MG63 (cell line): ENCODE measurements at regions not wholly inside any gene's neighbourhood (a gene's known extent, or its start where the extent isn't known, plus 50 kb on each side); places are given as distances from the start of the nearest gene placed in this dataset.

Experiments
- DNase-seq: peaks from one replicate; pipeline ENCODE4 v3.0.0-alpha.2; 2020
- H3K27me3 ChIP-seq: fragments of 250-450 bp; sonication (Bioruptor Pico); 2 replicates; pipeline ENCODE4 v1.5.1; 2020; ENCODE audit warnings: mild to moderate bottlenecking, moderate library complexity
- H3K36me3 ChIP-seq: fragments of 250-450 bp; sonication (Bioruptor Pico); 2 replicates; pipeline ENCODE4 v1.5.1; 2020; ENCODE audit warnings: mild to moderate bottlenecking, moderate library complexity
- H3K4me3 ChIP-seq: fragments of 250-450 bp; sonication (Bioruptor Pico); 2 replicates; pipeline ENCODE4 v1.5.1; 2020; ENCODE audit warnings: mild to moderate bottlenecking, moderate library complexity
- H3K9me3 ChIP-seq: fragments of 250-450 bp; sonication (Bioruptor Pico); 2 replicates; pipeline ENCODE4 v1.5.1; 2020; ENCODE audit warnings: mild to moderate bottlenecking, moderate library complexity

DNA sequence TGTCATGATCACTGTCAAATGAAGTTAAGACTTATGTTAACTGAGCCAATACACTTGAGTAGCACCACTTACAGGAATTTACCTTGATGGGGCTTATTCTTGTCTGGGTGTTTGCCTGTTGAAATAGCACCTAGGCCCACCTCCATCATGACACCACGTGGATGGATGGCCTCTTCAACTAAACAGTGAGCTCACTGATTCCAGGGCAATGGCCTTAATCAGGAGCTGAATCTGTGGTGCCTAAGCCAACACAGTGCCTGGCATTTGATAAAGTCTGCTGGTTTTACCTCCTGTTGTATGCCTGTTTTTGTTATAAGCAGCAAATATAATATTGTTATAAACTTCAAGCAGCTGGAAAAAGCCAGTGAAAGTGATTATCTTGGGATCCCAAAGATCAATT, 190.5 kb downstream of the LURAP1L start:
- H3K9me3 ChIP-seq = no peaks in the 10 kb centered on the region
- H3K36me3 ChIP-seq = no peaks in the 10 kb centered on the region
- no peak for DNase-seq
- no peak overlapping the region for H3K4me3 ChIP-seq
- no peaks in the 10 kb centered on the region for H3K27me3 ChIP-seq

DNA sequence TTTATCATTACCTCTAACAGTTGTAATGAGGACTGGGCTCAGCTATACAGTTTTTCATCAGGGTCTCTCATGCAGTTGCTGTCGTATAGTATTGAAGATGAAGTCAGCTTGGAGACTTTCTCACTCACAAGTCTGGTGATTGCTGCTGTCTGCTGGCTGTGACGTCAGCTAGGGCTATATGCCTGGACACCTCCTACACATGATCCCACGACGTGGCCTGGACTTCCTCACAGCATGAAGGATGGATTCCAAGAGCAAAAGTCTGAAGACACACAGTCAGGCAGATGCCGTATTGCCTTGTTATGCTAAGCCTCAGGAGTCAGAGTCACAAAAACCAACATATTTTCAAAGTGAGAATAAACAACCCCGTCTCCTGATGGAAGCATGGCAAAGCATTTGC, 193.3 kb downstream of the LURAP1L start:
- DNase-seq = peak; percentile 38
- Histone ChIP-seq H3K4me3 (no peak overlapping the region), H3K36me3 (no peaks in the 10 kb centered on the region), H3K27me3 (no peaks in the 10 kb centered on the region), H3K9me3 (no peaks in the 10 kb centered on the region)

GRCh38 chr9:12972608-12973589, 198.1 kb downstream of the LURAP1L start:
- H3K9me3 ChIP-seq = no peaks in the 10 kb centered on the region
- H3K4me3 ChIP-seq = no peak overlapping the region
- H3K36me3 ChIP-seq = no peaks in the 10 kb centered on the region
- H3K27me3 ChIP-seq = no peaks in the 10 kb centered on the region
- DNase-seq = peak; percentile 73

DNA sequence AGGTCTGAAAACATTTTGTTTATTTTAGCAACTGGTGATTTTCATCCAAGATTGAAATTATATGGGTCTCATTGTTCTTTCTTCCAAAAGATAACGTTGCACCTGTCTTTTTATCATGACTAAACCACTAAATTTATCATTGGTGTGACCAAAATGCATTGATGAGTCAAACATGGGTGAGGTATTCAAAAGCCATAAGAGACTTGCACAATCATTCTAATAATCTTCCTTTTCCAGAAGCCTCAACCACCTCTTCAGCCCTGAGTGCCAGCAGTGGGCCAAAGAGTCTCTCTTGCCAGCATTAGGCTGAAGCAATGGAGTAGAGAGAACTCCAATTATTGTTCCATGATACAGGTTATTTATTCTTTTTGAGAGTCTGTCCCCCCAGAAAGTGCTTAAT, 198.9 kb downstream of the LURAP1L start:
- Histone ChIP-seq H3K9me3 (no peaks in the 10 kb centered on the region), H3K36me3 (no peaks in the 10 kb centered on the region), H3K4me3 (no peak overlapping the region), H3K27me3 (no peaks in the 10 kb centered on the region)
- peak; percentile 49 for DNase-seq

DNA sequence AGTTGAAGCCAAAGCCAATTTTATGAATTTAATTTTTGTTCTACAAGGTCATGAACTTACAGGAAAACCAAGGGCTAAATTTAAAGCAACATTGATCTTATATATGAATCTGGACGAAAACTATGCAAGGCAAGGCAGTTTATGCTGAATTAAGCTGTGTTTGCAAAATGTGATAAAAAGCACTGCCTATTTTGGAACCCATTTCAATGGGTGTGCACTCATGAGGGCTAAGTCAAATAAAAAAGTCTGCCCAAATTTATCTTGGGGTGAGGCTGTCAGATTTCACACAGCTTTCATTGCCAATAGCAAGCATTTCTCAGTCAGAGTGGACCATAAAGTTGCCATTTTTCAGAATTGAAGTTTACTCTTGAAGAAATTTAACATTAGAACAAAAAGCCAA, 199.9 kb downstream of the LURAP1L start:
- no peak overlapping the region for H3K4me3 ChIP-seq
- DNase-seq = no peak

GRCh38 chr9:12975496-12975895, 200.7 kb downstream of the LURAP1L start:
- Histone ChIP-seq H3K9me3 (no peaks in the 10 kb centered on the region), H3K27me3 (no peaks in the 10 kb centered on the region), H3K4me3 (no peak overlapping the region), H3K36me3 (no peaks in the 10 kb centered on the region)
- DNase-seq = no peak

More for the DNA sequence above, 199.9 kb downstream of the LURAP1L start:
- H3K9me3 ChIP-seq = no peaks in the 10 kb centered on the region
- H3K36me3 ChIP-seq = no peaks in the 10 kb centered on the region
- H3K27me3 ChIP-seq = no peaks in the 10 kb centered on the region

DNA sequence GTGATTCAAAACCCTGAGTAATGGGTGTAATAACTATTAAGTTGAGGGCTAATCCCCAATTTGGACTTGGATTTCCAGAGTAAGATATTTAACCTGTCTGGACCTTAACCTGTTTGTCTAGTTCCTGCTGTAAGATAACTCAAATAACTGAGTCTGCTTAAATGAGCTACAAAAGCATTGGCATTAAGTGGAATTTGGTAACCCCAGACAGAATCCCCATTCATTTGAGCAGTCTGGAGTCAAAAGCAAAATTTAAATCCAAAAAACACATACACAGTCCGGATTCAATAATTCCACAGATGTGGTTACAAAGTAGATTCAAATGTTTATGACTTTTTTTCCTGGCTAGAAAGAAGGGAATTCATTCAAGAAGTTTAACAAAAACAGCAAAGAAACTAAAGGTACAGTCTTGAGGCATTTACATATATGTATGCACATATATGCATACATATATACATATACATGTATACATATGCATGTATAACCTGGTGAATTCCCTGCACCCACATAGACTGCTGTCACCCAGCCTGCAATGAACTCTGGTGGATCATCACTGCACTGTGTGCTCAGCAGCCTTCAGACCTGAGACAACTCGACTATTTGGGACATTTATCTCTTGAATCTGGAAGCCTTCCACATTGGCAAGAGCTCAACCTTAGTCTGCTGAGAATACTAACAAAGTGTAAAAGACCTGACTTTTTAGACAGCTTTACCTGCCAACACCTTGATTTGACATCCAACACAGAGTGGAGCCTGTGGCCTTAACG, 205.4 kb downstream of the LURAP1L start:
- Histone ChIP-seq H3K4me3 (no peak overlapping the region), H3K36me3 (no peaks in the 10 kb centered on the region)
- DNase-seq = no peak

GRCh38 chr9:12988258-12988657, 213.4 kb downstream of the LURAP1L start:
- DNase-seq = no peak
- Histone ChIP-seq H3K27me3 (no peaks in the 10 kb centered on the region), H3K36me3 (no peaks in the 10 kb centered on the region), H3K9me3 (no peaks in the 10 kb centered on the region), H3K4me3 (no peak overlapping the region)

More for the DNA sequence above, 205.4 kb downstream of the LURAP1L start:
- Histone ChIP-seq H3K27me3 (no peaks in the 10 kb centered on the region), H3K9me3 (peaks cover 2% of the 10 kb centered on the region; the same call in 1 of the 2 replicates)

GRCh38 chr9:12989669-12990068, 214.8 kb downstream of the LURAP1L start:
- no peaks in the 10 kb centered on the region for H3K9me3 ChIP-seq
- H3K4me3 ChIP-seq = no peak overlapping the region
- H3K27me3 ChIP-seq = peaks cover 4% of the 10 kb centered on the region; the same call in 1 of the 2 replicates
- H3K36me3 ChIP-seq = no peaks in the 10 kb centered on the region
- no peak for DNase-seq

GRCh38 chr9:12993466-12993865, 218.6 kb downstream of the LURAP1L start:
- no peaks in the 10 kb centered on the region for H3K9me3 ChIP-seq
- no peak overlapping the region for H3K4me3 ChIP-seq
- H3K27me3 ChIP-seq = peaks cover 6% of the 10 kb centered on the region; the same call in 1 of the 2 replicates

DNA sequence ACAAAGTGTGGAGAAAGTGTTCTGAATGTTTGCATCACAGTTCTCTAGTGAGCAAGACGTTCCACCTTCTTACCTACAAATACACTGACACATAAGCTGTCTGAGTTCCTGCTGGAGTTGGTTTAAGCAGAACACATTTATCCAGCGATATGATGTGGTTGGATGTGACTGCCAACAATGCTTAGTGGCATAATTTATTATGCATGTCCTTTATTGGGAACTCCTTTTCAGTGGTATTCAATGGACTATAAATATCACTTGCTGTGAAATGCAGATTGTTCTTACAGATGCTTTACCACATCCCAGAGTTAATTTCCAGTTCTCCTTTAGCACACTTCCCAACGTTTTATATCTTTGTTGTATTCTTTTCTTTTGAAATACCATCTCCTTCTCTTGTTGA, 222.2 kb downstream of the LURAP1L start:
- Histone ChIP-seq H3K9me3 (no peaks in the 10 kb centered on the region), H3K36me3 (no peaks in the 10 kb centered on the region), H3K4me3 (no peak overlapping the region), H3K27me3 (peaks cover 6% of the 10 kb centered on the region; the same call in 1 of the 2 replicates)
- DNase-seq = no peak

More at GRCh38 chr9:12993466-12993865, 218.6 kb downstream of the LURAP1L start:
- no peak for DNase-seq
- no peaks in the 10 kb centered on the region for H3K36me3 ChIP-seq

DNA sequence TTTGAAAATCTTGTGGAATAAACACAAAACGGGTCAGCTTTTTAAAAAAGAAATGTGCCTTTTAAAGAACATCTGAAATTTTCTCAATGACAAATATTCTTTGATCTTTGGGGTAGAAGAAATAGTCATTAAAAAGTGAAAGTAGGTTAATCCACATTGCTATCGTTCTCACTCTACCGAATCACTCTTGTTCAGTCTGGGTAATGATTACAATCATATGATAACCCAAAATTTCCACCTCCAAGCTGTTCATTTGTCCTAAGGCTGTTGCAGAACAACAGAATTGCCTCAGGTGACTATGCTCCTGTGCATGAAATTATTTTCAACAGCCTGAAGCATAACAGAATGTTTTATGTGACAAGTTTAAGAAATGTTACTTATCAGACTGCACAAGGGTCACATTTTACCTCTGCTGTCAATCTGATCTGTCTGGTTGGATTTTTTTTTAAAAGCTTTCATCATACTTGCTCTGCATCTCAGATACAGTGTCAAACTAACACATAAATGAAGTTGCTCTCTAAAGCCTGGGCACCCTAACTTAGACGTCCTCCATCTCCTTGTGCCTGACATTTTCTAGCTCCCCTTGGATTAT, 227.3 kb downstream of the LURAP1L start:
- no peak for DNase-seq
- Histone ChIP-seq H3K36me3 (no peaks in the 10 kb centered on the region), H3K27me3 (peaks cover 6% of the 10 kb centered on the region), H3K4me3 (no peak overlapping the region), H3K9me3 (0 out of 2 replicates have a peak, but pooled peaks cover 2% of the 10 kb centered on the region)

- Histone ChIP-seq H3K9me3 (0 out of 2 replicates have a peak, but pooled peaks cover 2% of the 10 kb centered on the region), H3K36me3 (no peaks in the 10 kb centered on the region), H3K27me3 (peaks cover 6% of the 10 kb centered on the region), H3K4me3 (no peak overlapping the region)
- no peak for DNase-seq
These were observed 227.9 kb downstream of the LURAP1L start for GRCh38 chr9:13002740-13003139.

DNA sequence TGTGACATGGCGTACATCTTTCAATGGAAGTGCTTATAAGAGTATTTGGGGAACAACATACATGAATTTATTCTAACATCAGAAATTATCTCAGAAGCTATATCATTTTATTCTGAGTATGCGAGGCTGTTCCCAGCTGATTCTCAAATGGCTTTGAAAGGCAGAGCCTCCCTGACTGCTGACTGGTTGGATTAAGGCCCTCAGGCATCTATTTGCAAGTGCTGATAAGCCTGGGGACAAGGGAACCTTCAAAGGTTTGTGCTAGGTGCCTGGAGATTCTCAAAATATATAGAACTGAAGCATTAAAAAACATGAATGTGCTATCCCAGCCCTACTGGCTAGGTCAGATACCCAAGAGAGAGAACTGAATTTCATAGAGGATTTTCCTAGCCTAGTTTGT, 235.1 kb downstream of the LURAP1L start:
- H3K9me3 ChIP-seq = peaks cover 8% of the 10 kb centered on the region
- H3K36me3 ChIP-seq = no peaks in the 10 kb centered on the region
- no peak overlapping the region for H3K4me3 ChIP-seq
- no peak for DNase-seq
- peaks cover 6% of the 10 kb centered on the region for H3K27me3 ChIP-seq

- Histone ChIP-seq H3K4me3 (no peak overlapping the region), H3K27me3 (peaks cover 24% of the 10 kb centered on the region), H3K9me3 (peaks cover 5% of the 10 kb centered on the region), H3K36me3 (no peaks in the 10 kb centered on the region)
- DNase-seq = no peak
These were observed 239.4 kb downstream of the LURAP1L start for GRCh38 chr9:13013991-13014883.

GRCh38 chr9:13017260-13017659, 242.4 kb downstream of the LURAP1L start:
- DNase-seq = no peak
- H3K36me3 ChIP-seq = no peaks in the 10 kb centered on the region
- peaks cover 44% of the 10 kb centered on the region for H3K27me3 ChIP-seq
- no peak overlapping the region for H3K4me3 ChIP-seq
- no peaks in the 10 kb centered on the region; the same call in 1 of the 2 replicates for H3K9me3 ChIP-seq
